Naive thymus-derived CD4-positive, alpha-beta T cell (primary cell): ENCODE measurements at regions not wholly inside any gene's neighbourhood (a gene's known extent, or its start where the extent isn't known, plus 50 kb on each side); places are given as distances from the start of the nearest gene placed in this dataset.

Source experiments
- ATAC-seq: fragments of 150-1000 bp; cut with Tn5 transposase; 2 replicates; pipeline ENCODE4 v1.10.0; 2021; ENCODE audit warnings: mild to moderate bottlenecking, moderate library complexity
- CTCF ChIA-PET: fragments of 350-600 bp; sonication (Branson Sonifier 250); formaldehyde crosslinking; loops from one replicate; lab custom pipeline; 2021; ENCODE audit warnings: antibody characterized with exemption; lab: Charles Lee
- POLR2A ChIA-PET: fragments of 350-600 bp; sonication (Branson Sonifier 250); formaldehyde crosslinking; loops from one replicate; lab custom pipeline; 2021; ENCODE audit warnings: antibody characterized with exemption, inconsistent platforms; lab: Charles Lee
- DNase-seq, 9 donors: peaks; one replicate each; pipeline versions ENCODE4 v3.0.0 to v3.0.0-alpha.2; 2020 to 2022; ENCODE audit warnings: mixed read lengths in 1 of 9
- H3K27ac ChIP-seq: one replicate; pipeline ENCODE4 v1.7.0; 2013; ENCODE audit warnings: mild to moderate bottlenecking, low read depth, low read length, moderate library complexity
- H3K27me3 ChIP-seq, 2 donors: one replicate each; pipeline ENCODE4 v1.7.0; 2013; ENCODE audit warnings: low read length in 2 of 2, mild to moderate bottlenecking in 2 of 2, moderate library complexity in 2 of 2; ENCODE audit not compliant: control insufficient read depth in 2 of 2, insufficient read depth in 2 of 2
- H3K36me3 ChIP-seq, 3 experiments: 1 replicate in 2 of 3; 2 replicates in 1 of 3; pipeline ENCODE4 v1.7.0; 2013; ENCODE audit warnings: low read length in 3 of 3, mild to moderate bottlenecking in 3 of 3, moderate library complexity in 1 of 3; ENCODE audit not compliant: insufficient read depth in 3 of 3, control insufficient read depth in 2 of 3
- H3K4me1 ChIP-seq, 2 donors: one replicate each; pipeline ENCODE4 v1.7.0; 2013; ENCODE audit warnings: low read length in 2 of 2, mild to moderate bottlenecking in 2 of 2, moderate library complexity in 1 of 2; ENCODE audit not compliant: control insufficient read depth in 2 of 2, insufficient read depth in 2 of 2
- H3K4me3 ChIP-seq: 2 replicates; pipeline ENCODE4 v1.7.0; 2013; ENCODE audit warnings: mild to moderate bottlenecking, low read length
- H3K9me3 ChIP-seq, 3 experiments: 1 replicate in 2 of 3; 2 replicates in 1 of 3; pipeline ENCODE4 v1.7.0; 2013; ENCODE audit warnings: low read length in 3 of 3; ENCODE audit not compliant: control insufficient read depth in 2 of 3
- H3K27ac Mint-ChIP-seq, 9 donors: one replicate each; pipeline ENCODE4 v1.8.0; 2020 to 2022; ENCODE audit warnings: mixed read lengths in 9 of 9, mild to moderate bottlenecking in 8 of 9, moderate library complexity in 5 of 9, inconsistent platforms in 2 of 9
- H3K27me3 Mint-ChIP-seq, 5 donors: one replicate each; pipeline ENCODE4 v1.8.0; 2021 to 2022; ENCODE audit warnings: mixed read lengths in 5 of 5, mild to moderate bottlenecking in 1 of 5
- H3K36me3 Mint-ChIP-seq, 5 donors: one replicate each; pipeline ENCODE4 v1.8.0; 2020 to 2022; ENCODE audit warnings: mixed read lengths in 5 of 5, mild to moderate bottlenecking in 3 of 5, inconsistent platforms in 1 of 5
- H3K4me1 Mint-ChIP-seq, 7 donors: one replicate each; pipeline ENCODE4 v1.8.0; 2020 to 2022; ENCODE audit warnings: mixed read lengths in 7 of 7, mild to moderate bottlenecking in 3 of 7, inconsistent platforms in 1 of 7
- H3K4me3 Mint-ChIP-seq, 10 donors: one replicate each; pipeline ENCODE4 v1.8.0; 2020 to 2022; ENCODE audit warnings: mild to moderate bottlenecking in 10 of 10, mixed read lengths in 10 of 10, moderate library complexity in 6 of 10, inconsistent platforms in 2 of 10
- H3K9me3 Mint-ChIP-seq, 11 donors: one replicate each; pipeline ENCODE4 v1.8.0; 2020 to 2022; ENCODE audit warnings: mixed read lengths in 11 of 11, mild to moderate bottlenecking in 4 of 11, inconsistent platforms in 1 of 11, moderate library complexity in 1 of 11
- intact Hi-C, 2 donors: fragments of 100-400 bp; cut with micrococcal nuclease; formaldehyde crosslinking; loops; one replicate each; pipeline ENCODE4 v1.15.1; 2023

- peak overlapping the region in 1 of 9 donors; percentile 50 for H3K27ac Mint-ChIP-seq
- no peak overlapping the region for H3K4me3 Mint-ChIP-seq
- H3K4me1 ChIP-seq: peaks cover 0 to 5% of the 10 kb centered on the region in 2 donors
- ChIA-PET CTCF (interaction anchor here (0.7 to 1.6 kb wide), 3 partner anchors 10 to 836 kb away, joined by 4 read pairs; no protein-coding TSS in a partner anchor), POLR2A (interaction anchor here (0.7 to 2.9 kb wide), 4 partner anchors 14 to 610 kb away, joined by 3 to 11 read pairs (median 4); no protein-coding TSS in a partner anchor)
- no peaks in the 10 kb centered on the region for H3K9me3 Mint-ChIP-seq
- H3K27ac ChIP-seq: no peak overlapping the region
- H3K9me3 ChIP-seq: no peaks in the 10 kb centered on the region
- DNase-seq (no peak), ATAC-seq (no peak)
- peaks cover 0 to 17% (median 3%) of the 10 kb centered on the region in 5 donors for H3K27me3 Mint-ChIP-seq
- no peak overlapping the region for H3K4me3 ChIP-seq
- H3K27me3 ChIP-seq: no peaks in the 10 kb centered on the region
- intact Hi-C loops: no loop called here
- no peaks in the 10 kb centered on the region for H3K36me3 Mint-ChIP-seq
- peaks cover 10 to 20% (median 16%) of the 10 kb centered on the region in 7 donors for H3K4me1 Mint-ChIP-seq
- no peaks in the 10 kb centered on the region for H3K36me3 ChIP-seq
Observed at GRCh38 chr7:142379201-142379885, 121.5 kb upstream of the PRSS58 start.

GRCh38 chr7:142377567-142377966, 119.7 kb upstream of the PRSS58 start:
- ATAC-seq (no peak), DNase-seq (no peak)
- no peaks in the 10 kb centered on the region for H3K4me1 ChIP-seq
- H3K27me3 ChIP-seq: no peaks in the 10 kb centered on the region
- ChIA-PET CTCF (no interaction called here), POLR2A (interaction anchor here (2.9 kb wide), 1 partner anchor 431 kb away, joined by 11 read pairs; no protein-coding TSS in a partner anchor)
- Mint-ChIP-seq H3K36me3 (no peaks in the 10 kb centered on the region), H3K4me3 (no peak overlapping the region), H3K9me3 (no peaks in the 10 kb centered on the region), H3K27me3 (peaks cover 0 to 19% (median 3%) of the 10 kb centered on the region in 5 donors), H3K4me1 (peaks cover 0 to 10% (median 6%) of the 10 kb centered on the region in 7 donors), H3K27ac (peak overlapping the region in 1 of 9 donors; percentile 21)
- intact Hi-C loops: no loop called here
- no peaks in the 10 kb centered on the region for H3K36me3 ChIP-seq
- H3K9me3 ChIP-seq: no peaks in the 10 kb centered on the region
- H3K4me3 ChIP-seq: no peak overlapping the region
- H3K27ac ChIP-seq: no peak overlapping the region

- DNase-seq (no peak), ATAC-seq (peak; percentile 49)
- H3K36me3 ChIP-seq: no peaks in the 10 kb centered on the region
- no peaks in the 10 kb centered on the region for H3K9me3 Mint-ChIP-seq
- ChIA-PET CTCF (no interaction called here), POLR2A (no interaction called here)
- intact Hi-C loops: no loop called here
- no peaks in the 10 kb centered on the region for H3K4me1 ChIP-seq
- H3K27ac ChIP-seq: no peak overlapping the region
- peaks cover 0 to 7% (median under 1%) of the 10 kb centered on the region in 7 donors for H3K4me1 Mint-ChIP-seq
- H3K9me3 ChIP-seq: no peaks in the 10 kb centered on the region
- no peaks in the 10 kb centered on the region for H3K36me3 Mint-ChIP-seq
- peak overlapping the region in 3 of 9 donors; percentile 4 to 39 (median 7) for H3K27ac Mint-ChIP-seq
- peak overlapping the region in 1 of 10 donors; percentile 18 for H3K4me3 Mint-ChIP-seq
- no peak overlapping the region for H3K4me3 ChIP-seq
- H3K27me3 Mint-ChIP-seq: peaks cover 0 to 23% (median 4%) of the 10 kb centered on the region in 5 donors
- H3K27me3 ChIP-seq: no peaks in the 10 kb centered on the region
Observed at GRCh38 chr7:142376356-142376997, 118.6 kb upstream of the PRSS58 start.

- CTCF ChIA-PET: no interaction called here
- H3K36me3 ChIP-seq: no peaks in the 10 kb centered on the region
- no peak overlapping the region for H3K4me3 ChIP-seq
- no peak overlapping the region for H3K4me3 Mint-ChIP-seq
- intact Hi-C loops: no loop called here
- H3K9me3 Mint-ChIP-seq: no peaks in the 10 kb centered on the region
- no peaks in the 10 kb centered on the region for H3K4me1 ChIP-seq
- no peaks in the 10 kb centered on the region for H3K27me3 ChIP-seq
- H3K27ac Mint-ChIP-seq: peak overlapping the region in 5 of 9 donors; percentile 4 to 58 (median 36)
- H3K27me3 Mint-ChIP-seq: peaks cover 0 to 25% (median 4%) of the 10 kb centered on the region in 5 donors
- POLR2A ChIA-PET: interaction anchor here (0.7 kb wide), 1 partner anchor 12 kb away, joined by 3 read pairs; no protein-coding TSS in a partner anchor
- peaks cover 0 to 7% (median 0%) of the 10 kb centered on the region in 7 donors for H3K4me1 Mint-ChIP-seq
- no peak for DNase-seq
- no peaks in the 10 kb centered on the region for H3K36me3 Mint-ChIP-seq
- no peaks in the 10 kb centered on the region for H3K9me3 ChIP-seq
- H3K27ac ChIP-seq: no peak overlapping the region
- peak; percentile 41 for ATAC-seq
Observed at GRCh38 chr7:142375710-142376313, 118.0 kb upstream of the PRSS58 start.

- H3K27me3 Mint-ChIP-seq: peaks cover 0 to 27% (median 4%) of the 10 kb centered on the region in 5 donors
- ChIA-PET CTCF (interaction anchor here (1.1 kb wide), 1 partner anchor 12 kb away, joined by 3 read pairs; no protein-coding TSS in a partner anchor), POLR2A (no interaction called here)
- H3K9me3 Mint-ChIP-seq: peaks cover 3 to 20% (median 9%) of the 10 kb centered on the region in 11 donors
- Histone ChIP-seq H3K9me3 (peaks cover 0 to 7% (median 5%) of the 10 kb centered on the region in 3 experiments), H3K4me3 (no peak overlapping the region), H3K27ac (no peak overlapping the region), H3K27me3 (no peaks in the 10 kb centered on the region), H3K36me3 (no peaks in the 10 kb centered on the region), H3K4me1 (no peaks in the 10 kb centered on the region)
- ATAC-seq (no peak), DNase-seq (no peak)
- intact Hi-C loops: no loop called here
- H3K4me3 Mint-ChIP-seq: no peak overlapping the region
- H3K36me3 Mint-ChIP-seq: peaks cover 0 to 17% (median 8%) of the 10 kb centered on the region in 5 donors
- H3K27ac Mint-ChIP-seq: no peak overlapping the region
- H3K4me1 Mint-ChIP-seq: peaks cover 0 to 7% (median 0%) of the 10 kb centered on the region in 7 donors
Observed at GRCh38 chr7:142372727-142373126, 114.9 kb upstream of the PRSS58 start.

- peaks cover 0 to 17% (median 8%) of the 10 kb centered on the region in 5 donors for H3K36me3 Mint-ChIP-seq
- ChIA-PET POLR2A (no interaction called here), CTCF (no interaction called here)
- Histone ChIP-seq H3K36me3 (no peaks in the 10 kb centered on the region), H3K4me3 (no peak overlapping the region), H3K4me1 (no peaks in the 10 kb centered on the region), H3K27ac (no peak overlapping the region), H3K27me3 (no peaks in the 10 kb centered on the region), H3K9me3 (peaks cover 0 to 10% (median 7%) of the 10 kb centered on the region in 3 experiments)
- intact Hi-C loops: no loop called here
- no peak overlapping the region for H3K4me3 Mint-ChIP-seq
- no peak for ATAC-seq
- H3K27me3 Mint-ChIP-seq: peaks cover 0 to 27% (median 0%) of the 10 kb centered on the region in 5 donors
- no peak for DNase-seq
- peaks cover 3 to 20% (median 11%) of the 10 kb centered on the region in 11 donors for H3K9me3 Mint-ChIP-seq
- H3K27ac Mint-ChIP-seq: no peak overlapping the region
- peaks cover 0 to 7% (median 0%) of the 10 kb centered on the region in 7 donors for H3K4me1 Mint-ChIP-seq
Observed at GRCh38 chr7:142371586-142372377, 113.9 kb upstream of the PRSS58 start.
